NCI-H2029 (cell line): ENCODE measurements at regions not wholly inside any gene's neighbourhood (a gene's known extent, or its start where the extent isn't known, plus 50 kb on each side); places are given as distances from the start of the nearest gene placed in this dataset.
A peak's percentile ranks its signal among the peaks of the same experiment; 100 is the strongest.
"Not testable (repeated sequence)": the region's sequence is repeated elsewhere in the genome, so short reads cannot be mapped to it uniquely, and the experiment has no call there.

Experiments
- DNase-seq: peaks from one replicate; lab custom pipeline; 2025; lab: John Stamatoyannopoulos, UW

DNA sequence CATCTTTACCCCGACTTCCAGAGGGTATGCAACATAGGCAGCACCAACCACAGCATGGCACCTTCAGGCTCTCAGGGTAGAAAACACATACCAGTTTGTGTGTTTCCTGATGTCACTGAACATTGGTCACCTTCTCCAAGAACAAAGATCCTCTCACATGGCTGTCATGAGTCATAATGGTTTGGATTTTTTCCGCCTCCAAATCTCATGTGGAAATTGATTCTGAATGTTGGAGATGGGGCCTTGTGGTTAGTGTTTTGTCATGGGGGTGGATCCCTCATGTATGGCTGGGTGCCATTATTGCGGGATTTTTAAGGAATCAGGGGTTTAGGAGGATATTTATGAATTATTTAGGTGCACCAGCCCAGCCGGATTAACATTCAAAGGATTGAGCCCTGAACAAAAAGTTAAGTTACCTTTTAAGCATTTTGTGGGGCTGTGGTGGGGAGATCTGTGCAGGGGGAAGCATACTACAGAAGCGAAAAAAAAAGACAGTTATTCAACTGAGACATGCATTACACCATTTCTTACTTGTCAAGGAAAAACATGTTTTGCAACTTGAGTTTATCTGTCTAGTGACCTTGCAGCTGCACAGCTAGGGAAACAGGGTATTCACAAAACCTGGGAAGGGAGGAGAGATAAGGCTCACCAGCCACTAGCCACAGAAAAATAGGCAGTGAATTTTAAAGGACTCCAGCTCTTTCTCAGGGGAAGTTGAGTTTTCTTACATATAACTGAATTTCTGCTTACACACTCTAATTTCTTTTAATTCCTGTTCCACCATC is 774.1 kb upstream of the AUTS2 start:
- no peak for DNase-seq

DNA sequence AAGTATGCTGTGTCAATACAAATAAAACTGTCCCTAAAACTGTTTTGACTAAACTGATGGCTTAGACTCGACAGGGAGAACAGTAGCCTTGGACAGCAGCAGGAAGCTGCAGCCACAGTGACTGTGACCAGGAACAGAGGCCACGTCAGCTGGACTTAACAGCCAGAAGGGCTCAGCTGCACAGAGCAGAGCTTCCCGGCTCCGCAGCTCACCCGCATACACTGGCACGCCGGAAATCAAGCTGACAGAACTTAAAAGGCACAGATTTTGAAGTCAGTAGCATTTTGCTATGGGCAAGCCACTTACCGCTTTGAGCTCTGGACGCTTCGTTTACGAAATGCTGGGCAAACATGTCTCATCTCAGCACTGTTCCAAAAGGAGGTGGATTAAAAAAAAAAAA is 769.7 kb upstream of the AUTS2 start:
- no peak for DNase-seq

DNA sequence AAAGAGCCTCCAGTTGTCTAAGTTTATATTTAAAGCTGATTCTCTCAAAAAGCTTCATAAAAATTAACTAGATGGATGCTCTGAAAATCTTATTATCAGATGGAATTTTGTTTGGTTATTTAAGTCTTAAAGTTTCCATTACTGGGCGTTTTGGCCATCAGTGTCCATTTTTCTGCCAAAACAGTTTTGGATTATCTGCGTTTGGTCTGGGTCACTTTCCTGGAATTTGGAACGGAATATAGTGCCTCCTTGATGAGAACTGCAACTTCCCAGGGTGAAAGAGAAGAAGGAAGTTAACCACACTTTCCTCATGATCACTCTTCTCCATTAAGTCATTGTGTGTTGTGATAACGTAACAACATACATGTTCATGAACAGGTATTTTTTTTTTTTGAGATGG is 764.9 kb upstream of the AUTS2 start:
- no peak for DNase-seq

DNA sequence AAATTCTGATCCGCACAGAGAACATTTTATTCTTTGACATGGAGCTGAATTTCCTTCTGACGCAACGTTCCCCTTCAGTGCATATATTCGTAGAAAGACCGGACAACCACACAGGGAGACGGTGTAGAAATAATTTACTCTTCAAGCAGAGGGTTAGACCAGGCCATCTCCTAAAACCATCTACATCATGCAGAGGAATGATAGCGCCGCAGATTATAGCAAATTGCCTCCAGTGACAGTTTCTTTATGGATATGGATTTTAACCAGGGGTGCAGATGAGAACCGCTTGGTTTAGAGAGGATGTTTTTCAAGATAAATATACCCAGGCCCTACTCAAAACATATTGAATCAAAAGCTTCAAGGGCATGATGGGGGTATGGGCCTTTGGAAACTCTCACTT is 759.3 kb upstream of the AUTS2 start:
- DNase-seq, result no peak

DNA sequence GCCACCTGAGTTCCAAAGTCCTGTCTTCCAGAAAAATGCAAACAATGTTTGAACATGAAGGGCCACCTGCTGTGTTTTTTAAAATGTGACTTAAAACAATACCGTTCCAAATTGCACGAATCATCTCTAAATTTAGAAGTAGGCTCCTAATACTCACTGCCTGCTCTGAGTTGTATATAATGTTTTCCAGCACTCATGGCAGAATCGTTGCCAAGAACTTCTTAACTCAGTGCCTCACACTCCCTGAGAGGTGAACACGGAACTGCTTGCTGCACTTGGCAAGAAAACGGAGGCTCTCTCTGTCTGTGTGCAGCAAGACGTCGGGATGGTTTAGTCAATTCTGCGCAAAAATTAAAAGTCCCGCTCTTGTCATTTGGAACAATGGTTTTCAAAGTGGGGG is 757.3 kb upstream of the AUTS2 start:
- DNase-seq, result no peak

DNA sequence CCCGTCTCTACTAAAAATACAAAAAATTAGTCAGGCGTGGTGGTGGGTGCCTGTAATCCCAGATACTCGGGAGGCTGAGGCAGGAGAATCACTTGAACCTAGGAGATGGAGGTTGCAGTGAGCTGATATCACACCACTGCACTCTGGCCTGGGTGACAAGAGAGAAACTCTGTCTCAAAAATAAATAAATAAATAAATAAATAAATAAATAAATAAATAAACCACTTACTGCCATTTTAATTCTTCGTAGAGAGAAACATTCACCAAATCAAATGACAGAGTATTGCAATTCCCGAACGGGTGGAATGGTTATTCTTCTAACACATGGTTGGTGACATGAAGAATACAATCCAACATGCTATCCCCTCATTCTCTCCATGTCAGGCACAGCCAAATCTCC is 754.3 kb upstream of the AUTS2 start:
- not testable (repeated sequence) for DNase-seq

DNA sequence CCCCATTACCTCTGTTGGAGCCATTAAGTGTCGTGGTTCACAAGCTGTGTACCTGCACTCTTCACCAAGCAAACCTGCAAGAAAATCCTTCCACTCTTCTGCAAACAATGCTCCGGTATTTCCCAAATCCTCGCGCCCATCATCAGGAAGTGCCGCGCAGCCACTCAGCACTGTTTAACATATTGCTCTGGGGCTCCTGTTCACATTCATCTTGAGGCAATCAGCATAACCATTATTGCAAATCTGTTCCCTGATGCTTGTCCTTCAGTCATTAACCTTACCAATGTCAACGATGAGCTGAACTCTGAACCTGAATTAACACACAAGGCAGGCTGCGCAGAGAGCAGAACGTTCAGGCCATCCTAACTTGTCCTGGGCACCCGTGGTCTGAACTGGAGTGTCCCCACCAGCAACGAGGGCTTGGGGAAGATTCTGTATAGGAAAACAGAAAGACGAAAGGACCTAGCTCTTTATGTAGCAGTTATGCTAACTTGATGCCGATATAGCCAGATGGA is 751.4 kb upstream of the AUTS2 start:
- DNase-seq, result no peak

DNA sequence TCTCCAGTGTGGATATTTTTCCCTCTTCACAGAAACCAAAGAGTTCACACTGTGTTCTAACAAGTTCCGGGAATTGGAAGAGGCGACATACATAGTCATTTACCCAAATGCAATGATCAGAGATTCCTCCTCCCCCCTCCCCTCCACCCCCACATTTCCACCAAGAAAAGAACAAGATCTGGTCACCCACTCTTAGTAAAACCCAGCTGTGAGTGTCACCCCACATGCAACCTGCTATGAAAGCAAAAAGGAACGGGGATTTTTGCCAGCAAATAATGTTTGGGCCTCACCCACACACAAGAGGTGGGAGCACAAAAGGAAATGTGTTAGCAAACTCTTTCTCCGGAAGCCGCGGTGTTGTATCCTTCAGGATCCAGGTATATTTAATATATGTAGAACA is 745.0 kb upstream of the AUTS2 start:
- DNase-seq, result no peak

DNA sequence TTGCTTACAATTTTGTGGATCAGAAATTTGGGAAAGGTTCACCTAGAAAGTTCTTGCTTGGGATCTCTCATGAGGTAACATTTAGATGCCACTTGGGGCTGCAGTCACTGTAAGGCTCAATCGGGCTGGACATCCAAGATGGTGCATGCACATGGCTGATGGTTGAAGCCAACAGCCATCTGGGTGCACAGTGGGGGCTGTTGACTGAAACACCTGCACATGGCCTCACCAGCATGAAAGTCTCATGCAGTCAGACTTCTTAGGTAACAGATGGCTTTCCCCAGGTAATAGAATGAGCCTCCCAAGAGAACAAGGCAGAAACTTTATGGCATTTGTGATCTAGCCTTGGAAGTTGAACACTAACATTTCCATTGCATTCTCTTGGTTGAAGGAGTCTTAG is 740.7 kb upstream of the AUTS2 start:
- DNase-seq, result no peak

DNA sequence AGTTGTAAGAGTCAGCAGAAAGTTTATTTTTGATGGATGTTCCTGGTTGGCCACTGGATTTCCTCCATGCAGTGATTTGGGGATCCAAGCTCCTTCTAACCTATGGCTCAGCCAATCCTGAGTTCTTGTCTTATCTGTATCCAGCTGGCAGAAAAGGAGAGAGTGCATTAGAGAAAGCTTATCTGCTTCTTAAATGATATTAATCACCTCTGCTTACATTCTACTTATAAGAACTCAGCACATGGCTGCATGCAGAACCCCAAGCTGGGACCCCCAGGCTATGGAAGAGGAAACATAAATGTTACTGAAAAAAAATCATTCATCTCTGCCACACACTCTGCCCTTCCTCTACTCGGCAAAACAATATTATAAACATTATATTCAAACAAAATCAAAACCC is 739.8 kb upstream of the AUTS2 start:
- no peak for DNase-seq

DNA sequence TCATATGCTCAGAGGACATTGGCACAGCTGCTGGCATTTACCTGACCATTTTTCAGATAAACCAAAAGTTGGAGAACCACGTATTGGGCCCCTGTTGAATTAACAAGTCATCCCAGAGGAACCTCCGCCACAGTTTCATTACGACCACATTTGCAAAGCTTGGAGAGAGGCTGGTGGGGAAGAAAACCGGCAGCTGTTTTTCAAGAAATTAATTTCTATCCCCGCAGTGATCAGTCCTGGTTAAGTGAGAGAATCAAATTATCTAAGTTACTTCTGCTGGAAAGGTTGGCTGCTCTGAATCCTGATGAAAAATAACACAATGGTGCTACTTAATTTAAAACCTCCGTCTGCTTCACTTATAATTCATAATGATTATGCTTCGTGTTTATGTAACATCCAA is 737.1 kb upstream of the AUTS2 start:
- DNase-seq, result no peak

DNA sequence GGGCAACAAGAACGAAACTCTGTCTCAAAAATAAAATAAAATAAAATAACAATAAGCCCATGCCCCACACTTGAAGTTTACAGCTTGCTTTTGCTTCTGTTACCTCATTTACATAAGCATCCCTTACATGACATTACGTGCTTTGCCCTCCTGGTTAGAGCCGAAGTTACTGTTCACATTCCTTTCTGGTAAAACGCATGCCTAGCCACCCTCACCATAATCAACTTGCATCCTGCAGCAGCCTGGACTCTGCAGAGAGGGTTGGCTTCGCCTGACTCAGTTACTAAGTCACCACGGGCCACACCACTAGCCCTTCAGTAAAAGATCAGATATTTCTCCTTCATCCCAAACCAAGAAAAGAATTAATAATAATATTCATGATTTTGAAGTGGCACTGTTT is 736.0 kb upstream of the AUTS2 start:
- DNase-seq, result no peak

DNA sequence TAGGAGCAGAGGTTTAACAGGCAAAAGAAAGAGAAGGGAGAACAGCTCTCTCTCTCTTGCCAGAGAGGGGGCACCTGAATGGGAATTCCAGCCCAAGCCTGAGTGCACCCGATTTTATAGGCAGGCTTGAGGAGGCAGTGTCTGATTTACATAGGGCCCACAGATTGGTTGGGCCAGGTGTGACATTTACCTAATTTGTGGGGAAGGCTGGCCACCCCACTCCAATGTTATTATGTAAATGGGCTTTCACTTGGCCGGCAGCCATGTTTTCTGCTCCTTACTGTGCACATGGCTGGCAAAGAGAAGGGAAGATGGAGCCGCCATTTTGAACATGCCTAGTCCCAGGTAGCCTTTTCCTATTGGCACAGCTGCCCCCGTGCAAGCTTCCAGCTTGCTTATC is 735.5 kb upstream of the AUTS2 start:
- peak; percentile 5 for DNase-seq

DNA sequence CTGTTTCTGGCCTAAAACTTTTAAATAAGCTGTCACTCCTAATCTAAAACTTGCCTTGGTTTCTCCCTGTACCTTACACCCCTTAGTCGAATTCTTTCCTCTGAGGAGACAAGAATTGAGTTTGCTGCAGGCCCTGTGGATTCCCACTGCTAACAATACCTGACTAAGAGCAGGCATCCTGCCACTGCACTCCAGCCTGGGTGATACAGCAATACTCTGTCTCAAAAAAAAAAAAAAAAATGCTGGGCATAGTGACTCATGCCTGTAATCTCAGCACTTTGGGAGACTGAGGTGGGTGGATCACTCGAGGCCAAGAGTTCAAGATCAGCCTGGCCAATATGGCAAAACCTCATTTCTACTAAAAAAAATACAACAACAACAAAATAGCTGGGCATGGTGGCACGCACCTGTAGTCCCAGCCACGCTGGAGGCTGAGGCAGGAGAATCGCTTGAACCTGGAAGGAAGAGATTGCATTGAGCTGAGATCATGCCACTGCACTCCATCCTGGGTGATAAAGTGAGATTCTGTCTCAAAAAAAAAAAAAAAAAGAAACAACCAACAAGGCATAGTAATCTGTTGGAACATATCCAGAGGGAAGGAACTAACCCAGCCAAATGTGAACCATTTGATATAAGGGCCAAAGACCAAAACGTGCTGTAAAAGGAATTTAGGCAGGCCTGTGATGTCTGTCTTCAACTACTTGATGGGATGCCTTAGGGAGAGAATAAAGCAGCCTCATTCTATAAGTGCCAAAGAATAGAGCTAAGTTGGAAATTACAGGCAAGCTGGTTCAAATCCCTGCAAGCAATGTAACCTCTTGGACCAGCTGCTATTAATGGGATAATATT is 732.7 kb upstream of the AUTS2 start:
- DNase-seq, result no peak

DNA sequence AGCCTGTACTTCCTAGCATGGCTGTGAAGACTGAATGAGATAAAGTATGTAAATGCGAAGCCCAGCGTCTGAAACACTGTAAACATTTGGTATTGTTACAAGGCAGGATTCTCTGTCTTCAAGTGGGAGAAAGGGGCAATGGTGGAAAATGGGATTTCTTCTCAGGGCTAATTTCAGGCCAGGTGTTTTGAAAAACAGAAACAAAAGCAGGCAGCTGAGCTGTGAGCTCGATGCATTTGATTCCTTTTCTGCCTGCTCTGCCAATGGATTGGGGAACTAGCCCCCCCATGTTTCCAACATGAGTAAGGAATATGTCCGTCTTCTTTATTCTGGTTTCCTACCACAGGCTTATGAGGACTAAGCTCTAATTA is 732.1 kb upstream of the AUTS2 start:
- DNase-seq, result no peak

DNA sequence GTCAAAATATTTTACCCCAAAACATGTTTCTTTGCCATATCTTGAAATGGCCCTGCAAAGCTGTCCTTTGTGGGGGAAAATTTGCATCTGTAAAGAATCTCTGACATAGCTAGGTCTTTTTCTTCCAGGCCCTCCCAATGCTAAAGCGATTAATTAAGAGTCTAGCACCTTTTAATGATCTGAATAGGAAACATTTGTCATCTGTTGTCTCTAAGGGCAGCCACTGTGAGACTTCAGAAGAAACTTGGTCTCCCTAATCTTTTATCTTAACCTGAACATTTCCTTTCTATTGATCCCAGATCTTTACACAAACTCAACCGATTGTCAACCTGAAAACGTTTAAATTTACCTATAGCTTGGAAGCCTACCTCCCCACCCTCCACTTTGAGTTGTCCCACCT is 731.6 kb upstream of the AUTS2 start:
- not testable (repeated sequence) for DNase-seq

DNA sequence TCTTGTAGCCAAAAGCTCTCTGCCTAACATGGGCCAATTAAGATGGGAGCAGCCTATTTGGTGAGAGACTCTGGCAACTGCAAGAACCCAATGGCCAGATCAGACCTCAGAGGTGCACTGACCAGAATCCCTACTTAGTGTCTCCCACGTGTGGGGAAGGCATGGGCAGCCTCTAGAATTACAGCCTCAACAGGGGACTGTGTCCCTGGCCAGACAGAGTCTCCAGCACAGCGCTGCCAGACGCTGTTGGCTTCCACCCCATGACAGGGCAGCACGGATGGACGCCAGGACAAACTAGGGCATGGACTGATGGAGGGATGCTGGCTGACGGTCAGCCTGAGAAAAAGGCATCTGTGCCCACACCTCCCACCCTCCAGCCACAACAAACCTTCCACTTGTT is 729.3 kb upstream of the AUTS2 start:
- no peak for DNase-seq

DNA sequence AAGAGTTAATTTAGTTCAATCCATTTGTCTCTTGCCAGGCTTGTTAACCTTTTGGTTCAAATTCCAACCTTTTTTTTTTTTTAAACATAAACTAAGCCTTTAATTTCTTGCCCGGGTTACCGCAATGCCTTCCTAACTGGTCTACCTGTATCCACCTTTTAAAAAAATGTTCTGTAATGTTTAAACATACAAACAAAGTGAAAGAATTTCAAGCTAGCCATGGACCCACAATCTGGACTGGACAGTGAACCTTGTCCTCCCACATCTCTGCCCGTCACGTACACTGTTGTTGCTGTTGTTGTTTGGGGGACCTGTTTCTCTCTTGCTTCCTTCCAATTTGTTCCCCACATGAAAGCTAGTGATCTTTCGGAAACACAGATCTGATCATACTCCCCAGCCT is 724.7 kb upstream of the AUTS2 start:
- no peak for DNase-seq

DNA sequence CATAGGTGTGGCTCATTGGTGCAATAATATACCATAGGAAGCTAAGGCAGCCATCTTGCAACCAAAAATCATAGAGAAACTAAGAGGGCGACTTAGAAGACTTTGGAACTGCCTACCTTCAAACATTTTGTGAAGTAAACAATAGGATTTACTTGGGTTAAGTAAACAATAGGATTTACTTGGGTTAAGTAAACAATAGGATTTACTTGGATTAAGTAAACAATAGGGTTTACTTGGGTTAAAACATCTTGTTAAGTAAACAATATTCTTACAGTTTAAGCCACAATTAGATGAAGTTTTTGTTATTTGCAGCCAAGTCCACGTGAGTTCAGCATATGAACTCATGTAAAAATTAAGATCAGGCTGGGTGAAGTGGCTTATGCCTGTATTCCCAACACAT is 722.4 kb upstream of the AUTS2 start:
- DNase-seq, result no peak

DNA sequence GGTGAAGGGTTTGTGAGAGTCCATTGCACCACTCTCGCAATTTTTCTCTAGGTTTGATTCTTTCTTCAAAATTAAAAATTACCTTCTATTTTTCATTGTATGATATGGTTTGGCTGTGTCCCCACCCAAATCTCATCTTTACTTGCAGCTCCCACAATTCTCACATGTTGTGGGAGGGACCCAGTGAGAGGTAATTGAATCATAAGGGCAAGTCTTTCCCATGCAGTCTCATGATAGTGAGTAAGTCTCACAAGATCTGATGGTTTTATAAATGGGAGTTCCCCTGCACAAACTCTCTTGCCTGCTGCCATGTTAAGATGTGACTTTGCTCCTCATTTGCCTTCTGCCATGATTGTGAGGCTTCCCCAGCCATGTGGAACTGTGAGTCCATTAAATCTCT is 711.2 kb upstream of the AUTS2 start:
- DNase-seq, result not testable (repeated sequence)

DNA sequence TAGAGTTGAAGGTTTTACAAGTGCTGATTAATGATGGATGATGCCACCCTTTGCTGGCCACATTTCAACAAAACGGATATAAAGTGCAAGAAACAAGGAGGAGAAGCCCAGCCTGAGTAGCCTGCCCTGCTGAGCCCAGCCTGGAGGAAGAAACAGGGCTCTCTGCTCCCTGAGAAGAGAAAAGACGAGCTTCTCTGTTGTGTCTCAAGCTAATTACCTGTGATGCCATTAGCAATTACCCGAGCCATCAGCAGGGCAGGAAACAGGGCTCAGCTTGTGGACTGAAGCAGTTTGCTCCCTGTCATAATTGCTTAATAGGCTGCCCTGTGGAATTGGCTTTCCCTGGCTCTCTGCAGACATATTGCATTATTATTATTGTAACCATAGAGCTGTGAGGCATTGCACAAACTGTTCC is 709.3 kb upstream of the AUTS2 start:
- no peak for DNase-seq

DNA sequence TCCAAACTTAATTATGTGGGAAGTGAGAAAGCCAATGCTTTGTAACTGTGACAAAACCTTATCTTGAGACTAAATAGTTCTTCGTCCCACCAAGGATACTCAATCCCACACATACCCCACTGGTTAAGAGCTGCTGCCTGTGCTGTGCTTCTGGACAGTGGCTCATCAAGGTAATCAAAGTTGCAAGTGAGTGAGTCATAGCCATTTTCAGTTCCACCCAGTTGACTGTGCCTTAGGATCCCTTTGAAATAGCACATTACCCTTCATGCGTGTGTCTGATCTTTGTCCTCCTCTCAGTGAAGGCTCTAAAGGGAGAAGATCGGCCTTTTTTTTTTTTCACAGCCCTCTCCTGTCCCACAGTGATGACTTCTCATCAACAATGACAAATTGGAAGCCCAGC is 706.0 kb upstream of the AUTS2 start:
- DNase-seq, result no peak

DNA sequence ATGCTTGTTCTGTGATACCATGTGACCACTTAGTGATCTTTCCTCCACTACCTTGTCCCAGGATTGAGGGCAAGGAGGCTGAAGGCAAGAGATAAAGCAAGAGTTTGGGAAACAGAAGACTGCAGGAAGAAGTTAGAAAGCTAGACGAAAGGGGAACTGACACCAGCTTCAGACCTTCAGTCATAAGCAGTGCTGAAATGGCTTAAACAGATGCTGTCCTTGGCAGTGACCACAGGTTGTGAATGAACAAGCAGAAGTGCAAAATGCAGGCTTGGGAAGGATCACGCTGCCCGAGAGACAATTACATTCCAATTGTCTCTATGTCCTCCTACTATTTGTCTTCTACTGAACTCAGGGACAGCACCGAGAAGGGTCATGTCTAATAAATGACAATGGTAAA is 704.9 kb upstream of the AUTS2 start:
- DNase-seq, result no peak
